Neural progenitor cell (in vitro differentiated cells): ENCODE measurements at regions not wholly inside any gene's neighbourhood (a gene's known extent, or its start where the extent isn't known, plus 50 kb on each side); places are given as distances from the start of the nearest gene placed in this dataset.

Experiments
- CTCF ChIP-seq: fragments of 200-600 bp; sonication (generic); IDR thresholded peaks from 2 replicates; pipeline ENCODE4 v1.5.1; 2017; ENCODE audit warnings: antibody characterized with exemption, mild to moderate bottlenecking
- EZH2 ChIP-seq: fragments of 200-600 bp; sonication (generic); IDR thresholded peaks from 2 replicates; pipeline ENCODE4 v1.6.1; 2017; ENCODE audit warnings: antibody characterized with exemption, mild to moderate bottlenecking, moderate library complexity
- EZH2phosphoT487 ChIP-seq: fragments of 200-600 bp; sonication (generic); IDR thresholded peaks from 2 replicates; pipeline ENCODE4 v1.6.1; 2017; ENCODE audit warnings: antibody characterized with exemption

- TF ChIP-seq EZH2 (no peak), CTCF (no peak), EZH2phosphoT487 (no peak)
These were observed 92.0 kb upstream of the BMPER start for GRCh38 chr7:33813331-33813730.
